SKM-1 (cell line): ENCODE measurements at regions not wholly inside any gene's neighbourhood (a gene's known extent, or its start where the extent isn't known, plus 50 kb on each side); places are given as distances from the start of the nearest gene placed in this dataset.
"Not testable (repeated sequence)": the region's sequence is repeated elsewhere in the genome, so short reads cannot be mapped to it uniquely, and the experiment has no call there.

ENCODE experiments used
- DNase-seq: peaks from one replicate; lab custom pipeline; 2025; ENCODE audit not compliant: unreplicated experiment; lab: John Stamatoyannopoulos, UW

- no peak for DNase-seq
Observed at GRCh38 chr2:184186436-184186835, 411.9 kb upstream of the ZNF804A start.

GRCh38 chr2:184187421-184187971 lies 410.8 kb upstream of the ZNF804A start:
- DNase-seq: no peak

GRCh38 chr2:184190725-184191124 lies 407.6 kb upstream of the ZNF804A start:
- no peak for DNase-seq

GRCh38 chr2:184192649-184193048 lies 405.7 kb upstream of the ZNF804A start:
- DNase-seq: no peak

GRCh38 chr2:184197413-184197812 lies 400.9 kb upstream of the ZNF804A start:
- DNase-seq: no peak

- not testable (repeated sequence) for DNase-seq
Observed at GRCh38 chr2:184198791-184199190, 399.5 kb upstream of the ZNF804A start.

- DNase-seq: no peak
Observed at GRCh38 chr2:184199274-184199673, 399.1 kb upstream of the ZNF804A start.

- no peak for DNase-seq
Observed at GRCh38 chr2:184201246-184201645, 397.1 kb upstream of the ZNF804A start.

GRCh38 chr2:184203661-184204060 lies 394.7 kb upstream of the ZNF804A start:
- DNase-seq: no peak

- no peak for DNase-seq
Observed at GRCh38 chr2:184205048-184205596, 393.2 kb upstream of the ZNF804A start.

GRCh38 chr2:184206045-184206444 lies 392.3 kb upstream of the ZNF804A start:
- DNase-seq: no peak

GRCh38 chr2:184210329-184210728 lies 388.0 kb upstream of the ZNF804A start:
- no peak for DNase-seq

GRCh38 chr2:184215745-184216144 lies 382.6 kb upstream of the ZNF804A start:
- no peak for DNase-seq

- no peak for DNase-seq
Observed at GRCh38 chr2:184256611-184257010, 341.7 kb upstream of the ZNF804A start.

- DNase-seq: no peak
Observed at GRCh38 chr2:184261331-184261730, 337.0 kb upstream of the ZNF804A start.

GRCh38 chr2:184261818-184262217 lies 336.5 kb upstream of the ZNF804A start:
- DNase-seq: no peak

- DNase-seq: no peak
Observed at GRCh38 chr2:184268900-184269477, 329.3 kb upstream of the ZNF804A start.

- DNase-seq: no peak
Observed at GRCh38 chr2:184270660-184271059, 327.7 kb upstream of the ZNF804A start.

GRCh38 chr2:184272056-184272455 lies 326.3 kb upstream of the ZNF804A start:
- DNase-seq: no peak

- no peak for DNase-seq
Observed at GRCh38 chr2:184294831-184295230, 303.5 kb upstream of the ZNF804A start.

GRCh38 chr2:184297085-184297484 lies 301.2 kb upstream of the ZNF804A start:
- DNase-seq: no peak

GRCh38 chr2:184302506-184302905 lies 295.8 kb upstream of the ZNF804A start:
- DNase-seq: no peak

GRCh38 chr2:184304006-184304405 lies 294.3 kb upstream of the ZNF804A start:
- no peak for DNase-seq
